Stimulated activated CD4-positive, alpha-beta T cell treated with anti-CD3 and anti-CD28 coated beads, Interleukin-1b, Interleukin-23, amount 100 ng/mL, for 24 hours (primary cell): ENCODE measurements at regions not wholly inside any gene's neighbourhood (a gene's known extent, or its start where the extent isn't known, plus 50 kb on each side); places are given as distances from the start of the nearest gene placed in this dataset.

Source experiments
- DNase-seq, 4 experiments: peaks; one replicate each; pipeline ENCODE4 v3.0.0-alpha.2; 2020; ENCODE audit warnings: low read depth in 4 of 4, low spot score in 1 of 4

DNA sequence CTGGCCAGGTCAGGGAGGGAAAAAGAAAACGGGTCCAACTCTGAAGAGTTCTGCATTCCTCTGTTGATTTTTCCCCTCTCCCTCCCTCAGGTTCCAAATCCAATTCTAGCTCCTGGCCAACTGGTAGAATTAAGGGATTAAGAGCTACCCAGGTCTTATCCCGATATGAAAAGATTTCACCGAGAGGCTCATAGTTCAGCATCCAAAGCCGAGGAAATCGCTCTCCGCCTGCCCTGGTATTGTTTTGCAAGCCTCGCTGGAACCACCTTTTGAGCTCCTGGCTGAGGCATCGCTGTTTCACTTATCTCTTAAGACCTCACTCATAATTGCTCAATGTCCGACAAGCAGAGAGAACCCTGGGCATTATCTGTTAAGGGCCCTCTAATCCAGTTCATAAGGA, 180.4 kb downstream of the URI1 start:
- no peak for DNase-seq

- DNase-seq = no peak
These were observed 181.1 kb downstream of the URI1 start for GRCh38 chr19:30123119-30123518.

- no peak for DNase-seq
These were observed 181.6 kb downstream of the URI1 start for GRCh38 chr19:30123611-30124010.

- no peak for DNase-seq
These were observed 186.2 kb downstream of the URI1 start for GRCh38 chr19:30128211-30128610.

- DNase-seq = no peak
These were observed 188.5 kb downstream of the URI1 start for GRCh38 chr19:30130356-30131122.

DNA sequence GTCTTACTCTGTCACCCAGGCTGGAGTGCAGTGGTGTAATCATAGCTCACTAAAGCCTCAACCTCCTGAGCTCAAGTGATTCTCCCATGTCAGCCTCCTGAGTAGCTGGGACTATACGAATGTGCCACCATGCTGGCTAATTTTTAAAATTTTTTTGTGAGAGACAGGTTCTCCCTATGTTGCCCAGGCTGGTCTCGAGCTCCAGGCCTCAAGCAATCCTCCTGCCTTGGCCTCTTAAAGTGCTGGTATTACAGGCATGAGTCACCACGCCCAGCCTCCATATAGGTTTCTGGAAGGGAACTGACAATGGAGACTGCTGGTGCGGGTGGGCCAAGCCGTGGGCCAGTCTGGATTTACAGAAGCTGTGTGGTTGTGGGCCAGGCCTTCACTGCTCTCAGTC, 189.2 kb downstream of the URI1 start:
- DNase-seq = no peak

GRCh38 chr19:30131722-30132291, 189.8 kb downstream of the URI1 start:
- DNase-seq = no peak

- no peak for DNase-seq
These were observed 190.5 kb downstream of the URI1 start for GRCh38 chr19:30132343-30133075.

DNA sequence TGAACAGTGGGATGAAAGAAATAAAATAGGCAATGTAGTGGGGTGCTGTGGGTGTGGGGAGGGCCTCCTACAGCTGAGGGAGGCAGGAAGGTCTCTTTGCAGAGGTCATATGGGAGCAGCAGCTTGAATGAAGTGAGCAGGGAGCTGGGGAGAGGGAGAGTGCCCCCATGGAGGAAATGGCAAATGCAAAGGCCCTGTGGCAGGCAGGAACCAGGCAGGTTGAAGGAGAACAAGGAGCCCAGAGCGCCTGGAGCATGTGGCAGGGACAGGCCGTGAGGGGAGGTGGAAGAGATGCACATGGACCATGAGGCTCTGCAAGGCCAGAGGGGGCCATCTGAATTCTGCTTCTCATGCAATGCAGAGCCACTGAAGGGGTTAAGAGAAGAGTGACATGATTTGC, 191.8 kb downstream of the URI1 start:
- no peak for DNase-seq

DNA sequence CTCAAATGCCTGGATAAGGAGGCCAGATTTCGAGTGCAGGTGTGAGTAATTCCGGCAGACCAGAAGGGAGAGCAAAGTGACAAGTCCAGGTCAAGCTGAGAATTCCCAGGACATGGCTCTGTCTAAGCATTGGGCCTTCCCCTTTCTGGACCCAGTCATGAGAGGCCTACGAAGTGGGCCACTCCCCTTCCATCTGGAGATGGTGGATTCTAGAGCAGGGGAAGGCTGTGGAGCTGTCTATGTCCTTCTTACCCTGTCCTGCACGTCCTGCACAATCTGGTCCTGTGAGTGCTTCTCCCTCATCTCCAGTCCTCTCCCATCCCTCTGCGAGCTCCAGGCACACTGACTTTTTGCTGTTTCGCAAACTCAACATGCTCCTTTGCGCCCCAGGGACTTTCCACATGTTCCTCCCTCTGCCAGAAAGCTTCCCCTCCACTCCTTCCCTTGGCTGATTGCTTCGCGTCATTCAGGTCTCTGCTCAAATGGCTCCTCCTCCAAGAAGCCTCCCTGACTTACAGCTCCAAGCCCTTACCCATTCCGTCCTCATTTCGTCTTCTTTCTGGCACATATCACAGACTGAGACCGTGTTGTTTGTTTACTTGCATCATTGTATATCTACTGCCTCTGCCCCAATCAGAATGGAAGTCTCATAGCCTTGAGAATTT, 193.2 kb downstream of the URI1 start:
- no peak for DNase-seq

- DNase-seq = no peak
These were observed 193.8 kb downstream of the URI1 start for GRCh38 chr19:30135797-30136196.

- DNase-seq = no peak
These were observed 194.7 kb downstream of the URI1 start for GRCh38 chr19:30136611-30137195.

DNA sequence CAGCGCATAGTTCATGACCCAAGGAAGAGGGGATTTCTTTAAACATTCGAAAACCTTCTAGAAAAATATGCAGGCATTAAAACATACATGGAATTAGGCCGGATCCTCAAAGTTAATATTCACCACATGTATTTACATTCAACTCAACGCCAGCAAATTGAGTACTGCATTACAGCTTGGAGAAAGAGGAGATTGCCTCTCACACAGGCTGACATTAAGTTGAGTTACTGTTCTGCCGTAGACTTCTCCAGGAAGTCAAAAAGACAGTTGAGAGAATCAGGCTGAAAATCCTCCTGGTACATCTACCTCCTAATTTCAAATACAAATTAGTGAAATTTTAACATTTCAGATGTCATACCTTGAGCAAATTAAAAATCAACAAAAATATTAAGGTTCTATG, 195.7 kb downstream of the URI1 start:
- DNase-seq = no peak

DNA sequence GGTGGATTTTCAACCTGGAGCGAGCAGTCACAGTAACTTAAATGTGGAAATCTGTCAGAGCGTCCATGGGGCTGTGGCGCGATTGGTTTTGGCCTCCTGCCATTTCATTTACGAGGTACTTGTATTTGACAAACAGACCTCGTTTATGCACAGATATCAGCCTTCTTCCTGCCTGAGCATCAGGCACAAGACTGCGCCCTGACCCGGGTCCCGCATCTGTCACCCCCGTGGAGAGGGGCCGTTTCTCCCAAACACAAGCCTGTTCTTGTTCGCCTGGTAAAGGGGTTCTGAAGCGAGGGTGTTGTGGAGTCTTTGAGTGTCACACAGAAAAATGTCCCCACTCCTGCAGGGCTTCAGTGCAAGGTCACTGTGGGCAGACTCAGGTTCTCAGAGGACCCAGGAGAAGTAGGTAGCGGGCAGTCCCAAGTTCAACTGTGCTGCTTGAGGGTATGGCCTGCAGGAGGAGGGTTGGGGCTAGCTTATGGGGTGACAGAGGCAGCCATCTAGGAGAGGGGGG, 202.3 kb downstream of the URI1 start:
- DNase-seq = no peak

DNA sequence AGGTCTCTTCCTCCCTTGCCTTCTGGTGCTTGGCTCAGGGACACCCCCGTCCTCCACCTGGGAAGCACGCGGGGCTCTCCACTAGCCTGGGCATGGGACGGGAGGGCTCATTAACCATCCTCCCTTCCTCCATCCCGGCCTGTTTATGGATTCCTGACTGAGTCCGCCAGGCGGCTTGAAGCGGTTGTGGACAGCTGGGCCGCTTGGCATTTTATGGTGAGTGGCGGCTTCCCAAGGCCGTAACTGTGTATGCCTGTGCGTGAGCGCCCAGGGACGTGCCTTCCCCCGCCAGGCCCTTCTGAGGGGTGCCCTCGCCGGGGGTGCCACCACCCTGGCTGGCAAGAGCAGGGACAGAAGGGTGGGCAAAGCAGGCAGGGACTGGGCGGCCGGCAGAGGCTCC, 202.8 kb downstream of the URI1 start:
- no peak for DNase-seq

GRCh38 chr19:30145467-30145866, 203.4 kb downstream of the URI1 start:
- no peak for DNase-seq

DNA sequence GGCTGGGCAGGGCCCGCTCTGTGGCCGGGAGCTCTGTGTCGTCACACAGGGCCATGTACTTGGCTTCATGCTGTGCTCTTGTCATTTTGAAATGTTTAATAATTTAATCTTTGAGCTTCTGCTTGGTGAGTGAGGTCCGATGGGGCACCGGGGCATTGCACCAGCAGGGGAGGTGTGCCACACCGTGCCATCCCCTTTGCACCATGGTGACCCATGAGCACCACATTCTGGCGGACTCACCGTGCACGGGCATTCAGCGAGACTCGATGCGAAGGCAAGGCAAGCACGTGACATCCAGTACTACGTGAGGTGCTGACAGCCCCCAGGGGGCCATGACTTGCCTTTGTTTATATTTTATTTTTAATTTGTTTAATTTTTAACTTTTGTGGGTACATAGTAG, 204.3 kb downstream of the URI1 start:
- no peak for DNase-seq

- DNase-seq = no peak
These were observed 206.2 kb downstream of the URI1 start for GRCh38 chr19:30148039-30148790.

GRCh38 chr19:30148803-30149202, 206.8 kb downstream of the URI1 start:
- no peak for DNase-seq

- no peak for DNase-seq
These were observed 207.3 kb downstream of the URI1 start for GRCh38 chr19:30149300-30149699.

DNA sequence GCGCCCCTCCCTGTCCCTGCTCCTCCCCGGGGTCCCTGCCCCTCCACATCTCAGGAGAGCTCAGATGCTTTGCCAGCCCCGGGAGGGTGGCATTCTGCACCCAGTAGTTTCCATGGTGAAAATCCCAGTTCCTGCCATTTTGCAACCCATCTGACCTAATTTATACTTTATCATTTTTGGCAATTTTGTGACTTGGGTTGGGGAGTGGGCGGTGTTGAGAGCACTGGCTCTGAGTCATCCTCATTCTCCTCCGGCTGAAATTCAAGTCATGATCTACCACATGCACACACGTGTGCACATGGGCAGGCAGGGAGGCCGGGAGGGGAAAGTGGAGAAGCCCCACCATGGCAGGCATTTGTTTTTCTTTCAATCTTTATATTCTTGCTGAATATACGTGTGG, 208.6 kb downstream of the URI1 start:
- DNase-seq = no peak
